GM12873 (cell line): ENCODE measurements at regions not wholly inside any gene's neighbourhood (a gene's known extent, or its start where the extent isn't known, plus 50 kb on each side); places are given as distances from the start of the nearest gene placed in this dataset.

ENCODE experiments used
- TF ChIP-seq, protein P1 (sequence below): IDR thresholded peaks from 2 replicates; pipeline ENCODE4 v1.5.1; 2012; ENCODE audit warnings: low read depth, mild to moderate bottlenecking, moderate library complexity, low read length, control low read depth; ENCODE audit not compliant: insufficient read depth; ENCODE audit errors: missing control alignments

DNA sequence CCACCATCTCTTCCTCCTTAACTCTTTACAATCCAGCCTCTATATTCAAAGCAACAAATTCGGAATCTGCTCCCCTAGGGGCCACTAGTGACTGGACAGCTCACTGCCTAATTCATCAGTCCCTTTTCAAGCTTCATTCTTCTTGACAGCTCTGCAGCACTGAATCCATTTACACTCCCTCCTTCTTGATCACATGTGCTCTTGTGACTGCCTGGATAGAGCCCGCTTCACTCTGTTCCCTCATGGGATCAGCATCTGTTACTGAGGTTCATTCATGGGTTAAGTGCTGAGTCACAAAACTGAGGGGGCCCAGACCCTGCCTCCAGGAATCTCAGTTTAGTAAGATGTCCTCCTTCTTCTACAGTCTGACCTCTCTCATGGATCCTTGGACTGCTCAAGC lies 81.5 kb downstream of the CYRIA start:
- TF ChIP-seq, protein P1, sequence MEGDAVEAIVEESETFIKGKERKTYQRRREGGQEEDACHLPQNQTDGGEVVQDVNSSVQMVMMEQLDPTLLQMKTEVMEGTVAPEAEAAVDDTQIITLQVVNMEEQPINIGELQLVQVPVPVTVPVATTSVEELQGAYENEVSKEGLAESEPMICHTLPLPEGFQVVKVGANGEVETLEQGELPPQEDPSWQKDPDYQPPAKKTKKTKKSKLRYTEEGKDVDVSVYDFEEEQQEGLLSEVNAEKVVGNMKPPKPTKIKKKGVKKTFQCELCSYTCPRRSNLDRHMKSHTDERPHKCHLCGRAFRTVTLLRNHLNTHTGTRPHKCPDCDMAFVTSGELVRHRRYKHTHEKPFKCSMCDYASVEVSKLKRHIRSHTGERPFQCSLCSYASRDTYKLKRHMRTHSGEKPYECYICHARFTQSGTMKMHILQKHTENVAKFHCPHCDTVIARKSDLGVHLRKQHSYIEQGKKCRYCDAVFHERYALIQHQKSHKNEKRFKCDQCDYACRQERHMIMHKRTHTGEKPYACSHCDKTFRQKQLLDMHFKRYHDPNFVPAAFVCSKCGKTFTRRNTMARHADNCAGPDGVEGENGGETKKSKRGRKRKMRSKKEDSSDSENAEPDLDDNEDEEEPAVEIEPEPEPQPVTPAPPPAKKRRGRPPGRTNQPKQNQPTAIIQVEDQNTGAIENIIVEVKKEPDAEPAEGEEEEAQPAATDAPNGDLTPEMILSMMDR = no peak

GRCh38 chr2:16581241-16581640 lies 84.4 kb downstream of the CYRIA start:
- TF ChIP-seq, protein P1 = no peak

- TF ChIP-seq, protein P1 = no peak
Observed at GRCh38 chr2:16578081-16578480, 87.6 kb downstream of the CYRIA start.

- TF ChIP-seq, protein P1 = no peak
Observed at GRCh38 chr2:16570516-16570915, 95.1 kb downstream of the CYRIA start.

DNA sequence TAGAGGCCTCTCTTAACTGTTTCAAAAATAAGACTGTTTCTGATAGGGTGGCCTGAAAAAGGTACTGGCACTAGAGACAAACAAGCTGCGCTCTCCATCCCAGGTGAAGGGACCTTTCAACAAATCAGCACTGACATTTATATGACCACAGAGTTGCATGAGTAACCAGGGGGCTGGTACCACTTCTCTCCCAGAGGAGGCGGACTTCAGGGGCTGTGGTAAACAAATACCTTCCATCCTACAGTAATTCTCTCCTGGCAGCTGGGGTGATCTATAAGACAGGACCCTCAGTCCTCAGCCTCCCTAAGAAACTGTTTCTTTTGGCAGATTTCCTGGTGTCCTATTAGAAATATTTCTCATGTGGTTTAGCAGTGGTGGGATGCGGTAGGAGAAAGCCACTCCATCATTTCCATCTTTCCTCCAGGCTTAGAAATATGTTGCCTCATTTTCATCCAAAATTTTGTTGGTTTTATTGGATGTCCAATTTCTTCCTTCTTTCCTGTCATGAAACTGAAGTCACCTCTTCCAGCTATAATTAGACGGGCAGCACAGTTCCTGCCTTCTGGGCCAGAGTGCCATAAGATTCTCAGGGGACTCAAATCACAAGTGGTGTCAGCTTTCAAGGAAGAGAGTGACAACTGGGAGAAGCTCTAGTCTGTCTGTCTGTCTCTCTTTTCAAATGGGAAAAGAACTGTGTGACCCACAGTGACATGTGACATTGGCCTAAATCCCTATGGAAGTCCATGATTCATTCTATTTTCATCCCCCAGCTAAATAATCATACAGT lies 96.4 kb downstream of the CYRIA start:
- TF ChIP-seq, protein P1 = no peak

- TF ChIP-seq, protein P1 = no peak
Observed at GRCh38 chr2:16566701-16567100, 98.9 kb downstream of the CYRIA start.

DNA sequence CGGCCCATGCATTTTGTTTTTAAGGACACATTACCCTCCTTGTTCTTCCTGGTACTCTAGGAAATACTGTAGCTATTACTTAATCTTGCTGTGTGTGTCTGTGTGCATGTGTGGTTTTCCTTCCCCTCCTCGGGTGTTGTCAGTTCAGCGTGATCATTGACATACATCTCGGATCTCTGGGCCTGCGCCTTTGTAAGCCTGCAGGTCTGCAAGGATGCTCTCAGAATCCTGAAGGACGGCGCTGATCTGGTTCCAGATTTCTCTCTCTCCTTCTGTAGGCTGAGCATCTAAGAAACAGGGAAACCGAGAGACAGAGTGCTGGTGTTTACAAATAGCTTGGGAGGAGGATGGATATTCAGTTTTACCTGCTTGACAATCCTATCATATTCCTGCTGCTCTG lies 100.2 kb downstream of the CYRIA start:
- TF ChIP-seq, protein P1 = no peak
